ENCODE measurements at regions not wholly inside any gene's neighbourhood (a gene's known extent, or its start where the extent isn't known, plus 50 kb on each side); places are given as distances from the start of the nearest gene placed in this dataset.

GRCh38 chr14:42804141-42804540 lies 1197.5 kb downstream of the LRFN5 start:
- Histone ChIP-seq H3K36me3 (ENCODE audit: insufficient read depth, low read length) (no peaks in the 10 kb centered on the region), H3K4me1 (ENCODE audit: control insufficient read depth, insufficient read depth, low read length) (peaks cover 3% of the 10 kb centered on the region), H3K9ac (ENCODE audit: low read depth, low read length) (no peak overlapping the region), H3K9me3 (replicated peaks; ENCODE audit: low read length) (no peaks in the 10 kb centered on the region), H3K27me3 (ENCODE audit: control insufficient read depth, insufficient read depth, low read length) (no peaks in the 10 kb centered on the region), H3K4me3 (ENCODE audit: low read length) (no peak overlapping the region), H3K4me2 (ENCODE audit: low read length) (no peak overlapping the region)

GRCh38 chr14:42802346-42802745 lies 1195.7 kb downstream of the LRFN5 start:
- H3K36me3 ChIP-seq (ENCODE audit: insufficient read depth, low read length): no peaks in the 10 kb centered on the region
- no peak overlapping the region for H3K4me2 ChIP-seq (ENCODE audit: low read length)
- H3K9ac ChIP-seq (ENCODE audit: low read depth, low read length): no peak overlapping the region
- H3K4me3 ChIP-seq (ENCODE audit: low read length): no peak overlapping the region
- H3K9me3 ChIP-seq (replicated peaks; ENCODE audit: low read length): no peaks in the 10 kb centered on the region
- H3K4me1 ChIP-seq (ENCODE audit: control insufficient read depth, insufficient read depth, low read length): peaks cover 2% of the 10 kb centered on the region
- no peaks in the 10 kb centered on the region for H3K27me3 ChIP-seq (ENCODE audit: control insufficient read depth, insufficient read depth, low read length)

- Histone ChIP-seq H3K9ac (ENCODE audit: low read depth, low read length) (no peak overlapping the region), H3K9me3 (replicated peaks; ENCODE audit: low read length) (no peaks in the 10 kb centered on the region), H3K27me3 (ENCODE audit: control insufficient read depth, insufficient read depth, low read length) (no peaks in the 10 kb centered on the region), H3K4me3 (ENCODE audit: low read length) (no peak overlapping the region), H3K4me1 (ENCODE audit: control insufficient read depth, insufficient read depth, low read length) (no peaks in the 10 kb centered on the region), H3K4me2 (ENCODE audit: low read length) (no peak overlapping the region), H3K36me3 (ENCODE audit: insufficient read depth, low read length) (no peaks in the 10 kb centered on the region)
These were observed 1185.5 kb downstream of the LRFN5 start for GRCh38 chr14:42792166-42792565.

GRCh38 chr14:42782754-42783153 lies 1176.1 kb downstream of the LRFN5 start:
- H3K9me3 ChIP-seq (replicated peaks; ENCODE audit: low read length): no peaks in the 10 kb centered on the region
- no peak overlapping the region for H3K9ac ChIP-seq (ENCODE audit: low read depth, low read length)
- H3K36me3 ChIP-seq (ENCODE audit: insufficient read depth, low read length): no peaks in the 10 kb centered on the region
- no peak overlapping the region for H3K4me3 ChIP-seq (ENCODE audit: low read length)
- H3K4me1 ChIP-seq (ENCODE audit: control insufficient read depth, insufficient read depth, low read length): no peaks in the 10 kb centered on the region
- no peak overlapping the region for H3K4me2 ChIP-seq (ENCODE audit: low read length)
- no peaks in the 10 kb centered on the region for H3K27me3 ChIP-seq (ENCODE audit: control insufficient read depth, insufficient read depth, low read length)

GRCh38 chr14:42778984-42779383 lies 1172.3 kb downstream of the LRFN5 start:
- no peak overlapping the region for H3K4me2 ChIP-seq (ENCODE audit: low read length)
- H3K9ac ChIP-seq (ENCODE audit: low read depth, low read length): no peak overlapping the region
- no peaks in the 10 kb centered on the region for H3K4me1 ChIP-seq (ENCODE audit: control insufficient read depth, insufficient read depth, low read length)
- H3K27me3 ChIP-seq (ENCODE audit: control insufficient read depth, insufficient read depth, low read length): no peaks in the 10 kb centered on the region
- no peaks in the 10 kb centered on the region for H3K36me3 ChIP-seq (ENCODE audit: insufficient read depth, low read length)
- H3K4me3 ChIP-seq (ENCODE audit: low read length): no peak overlapping the region
- no peaks in the 10 kb centered on the region for H3K9me3 ChIP-seq (replicated peaks; ENCODE audit: low read length)

GRCh38 chr14:42750771-42751170 lies 1144.1 kb downstream of the LRFN5 start:
- Histone ChIP-seq H3K9ac (ENCODE audit: low read depth, low read length) (no peak overlapping the region), H3K4me1 (ENCODE audit: control insufficient read depth, insufficient read depth, low read length) (no peaks in the 10 kb centered on the region), H3K36me3 (ENCODE audit: insufficient read depth, low read length) (no peaks in the 10 kb centered on the region), H3K4me2 (ENCODE audit: low read length) (no peak overlapping the region), H3K27me3 (ENCODE audit: control insufficient read depth, insufficient read depth, low read length) (no peaks in the 10 kb centered on the region), H3K4me3 (ENCODE audit: low read length) (no peak overlapping the region), H3K9me3 (replicated peaks; ENCODE audit: low read length) (no peaks in the 10 kb centered on the region)

- no peak overlapping the region for H3K9ac ChIP-seq (ENCODE audit: low read depth, low read length)
- H3K27me3 ChIP-seq (ENCODE audit: control insufficient read depth, insufficient read depth, low read length): no peaks in the 10 kb centered on the region
- H3K36me3 ChIP-seq (ENCODE audit: insufficient read depth, low read length): no peaks in the 10 kb centered on the region
- no peak overlapping the region for H3K4me3 ChIP-seq (ENCODE audit: low read length)
- H3K9me3 ChIP-seq (replicated peaks; ENCODE audit: low read length): no peaks in the 10 kb centered on the region
- no peaks in the 10 kb centered on the region for H3K4me1 ChIP-seq (ENCODE audit: control insufficient read depth, insufficient read depth, low read length)
- H3K4me2 ChIP-seq (ENCODE audit: low read length): no peak overlapping the region
These were observed 1135.4 kb downstream of the LRFN5 start for GRCh38 chr14:42742084-42742483.

- H3K4me1 ChIP-seq (ENCODE audit: control insufficient read depth, insufficient read depth, low read length): no peaks in the 10 kb centered on the region
- no peaks in the 10 kb centered on the region for H3K9me3 ChIP-seq (replicated peaks; ENCODE audit: low read length)
- no peak overlapping the region for H3K4me2 ChIP-seq (ENCODE audit: low read length)
- no peaks in the 10 kb centered on the region for H3K27me3 ChIP-seq (ENCODE audit: control insufficient read depth, insufficient read depth, low read length)
- H3K36me3 ChIP-seq (ENCODE audit: insufficient read depth, low read length): no peaks in the 10 kb centered on the region
- no peak overlapping the region for H3K9ac ChIP-seq (ENCODE audit: low read depth, low read length)
- no peak overlapping the region for H3K4me3 ChIP-seq (ENCODE audit: low read length)
These were observed 1129.7 kb downstream of the LRFN5 start for GRCh38 chr14:42736408-42736807.

- Histone ChIP-seq H3K4me1 (ENCODE audit: control insufficient read depth, insufficient read depth, low read length) (no peaks in the 10 kb centered on the region), H3K27me3 (ENCODE audit: control insufficient read depth, insufficient read depth, low read length) (no peaks in the 10 kb centered on the region), H3K9ac (ENCODE audit: low read depth, low read length) (no peak overlapping the region), H3K4me2 (ENCODE audit: low read length) (no peak overlapping the region), H3K36me3 (ENCODE audit: insufficient read depth, low read length) (no peaks in the 10 kb centered on the region), H3K9me3 (replicated peaks; ENCODE audit: low read length) (no peaks in the 10 kb centered on the region), H3K4me3 (ENCODE audit: low read length) (no peak overlapping the region)
These were observed 1127.4 kb downstream of the LRFN5 start for GRCh38 chr14:42734041-42734440.

GRCh38 chr14:42732005-42732404 lies 1125.3 kb downstream of the LRFN5 start:
- no peaks in the 10 kb centered on the region for H3K4me1 ChIP-seq (ENCODE audit: control insufficient read depth, insufficient read depth, low read length)
- H3K9me3 ChIP-seq (replicated peaks; ENCODE audit: low read length): no peaks in the 10 kb centered on the region
- no peaks in the 10 kb centered on the region for H3K36me3 ChIP-seq (ENCODE audit: insufficient read depth, low read length)
- H3K27me3 ChIP-seq (ENCODE audit: control insufficient read depth, insufficient read depth, low read length): no peaks in the 10 kb centered on the region
- H3K4me3 ChIP-seq (ENCODE audit: low read length): no peak overlapping the region
- no peak overlapping the region for H3K9ac ChIP-seq (ENCODE audit: low read depth, low read length)
- no peak overlapping the region for H3K4me2 ChIP-seq (ENCODE audit: low read length)

- H3K9me3 ChIP-seq (replicated peaks; ENCODE audit: low read length): no peaks in the 10 kb centered on the region
- no peaks in the 10 kb centered on the region for H3K36me3 ChIP-seq (ENCODE audit: insufficient read depth, low read length)
- no peak overlapping the region for H3K9ac ChIP-seq (ENCODE audit: low read depth, low read length)
- no peaks in the 10 kb centered on the region for H3K4me1 ChIP-seq (ENCODE audit: control insufficient read depth, insufficient read depth, low read length)
- H3K4me3 ChIP-seq (ENCODE audit: low read length): no peak overlapping the region
- H3K27me3 ChIP-seq (ENCODE audit: control insufficient read depth, insufficient read depth, low read length): no peaks in the 10 kb centered on the region
- H3K4me2 ChIP-seq (ENCODE audit: low read length): no peak overlapping the region
These were observed 1124.8 kb downstream of the LRFN5 start for GRCh38 chr14:42731480-42731879.

- no peaks in the 10 kb centered on the region for H3K4me1 ChIP-seq (ENCODE audit: control insufficient read depth, insufficient read depth, low read length)
These were observed 1123.0 kb downstream of the LRFN5 start for GRCh38 chr14:42729681-42730080.

More at GRCh38 chr14:42729681-42730080, 1123.0 kb downstream of the LRFN5 start:
- Histone ChIP-seq H3K36me3 (ENCODE audit: insufficient read depth, low read length) (no peaks in the 10 kb centered on the region), H3K4me2 (ENCODE audit: low read length) (no peak overlapping the region), H3K9me3 (replicated peaks; ENCODE audit: low read length) (no peaks in the 10 kb centered on the region), H3K27me3 (ENCODE audit: control insufficient read depth, insufficient read depth, low read length) (no peaks in the 10 kb centered on the region), H3K9ac (ENCODE audit: low read depth, low read length) (no peak overlapping the region), H3K4me3 (ENCODE audit: low read length) (no peak overlapping the region)
